ENCODE measurements at regions not wholly inside any gene's neighbourhood (a gene's known extent, or its start where the extent isn't known, plus 50 kb on each side); places are given as distances from the start of the nearest gene placed in this dataset.
"Not testable (repeated sequence)": the region's sequence is repeated elsewhere in the genome, so short reads cannot be mapped to it uniquely, and the experiment has no call there.

DNA sequence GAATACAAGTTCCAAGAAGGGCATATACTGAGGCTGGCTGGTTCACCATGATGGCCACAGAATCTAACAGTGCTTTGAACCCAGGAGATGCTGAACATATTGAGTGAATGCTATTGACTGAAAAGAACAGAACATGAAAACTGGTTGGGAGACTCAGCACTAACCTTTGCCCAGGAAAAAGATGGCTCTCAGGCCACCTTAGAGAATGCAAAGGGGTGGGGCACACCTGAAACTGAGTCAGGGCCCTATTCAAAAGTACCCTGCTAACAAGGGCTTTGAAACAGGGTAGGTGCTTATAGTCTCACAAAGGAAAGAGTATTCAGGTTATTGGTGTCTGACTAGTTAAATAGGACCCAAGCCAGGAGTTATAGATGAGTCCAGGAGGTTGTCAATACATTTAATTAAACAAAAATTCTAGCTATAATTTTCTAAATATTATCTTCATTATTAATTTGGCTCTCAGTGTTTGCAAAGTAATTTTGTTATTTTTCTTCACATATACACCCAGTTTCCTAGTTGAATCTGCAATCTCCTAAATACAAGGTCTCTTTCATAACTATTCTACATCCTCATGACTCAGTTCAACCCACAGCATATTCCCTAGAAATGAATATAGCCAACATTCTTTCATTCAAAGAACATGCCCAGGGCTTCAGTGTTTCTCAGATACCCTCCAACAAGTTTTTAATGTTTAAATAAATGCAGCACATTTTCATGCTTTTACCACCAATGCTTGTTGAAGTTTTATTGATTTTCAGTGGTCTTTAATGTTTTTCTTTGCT lies 144.2 kb upstream of the RAPGEF2 start:
- no peak for DNase-seq
- in situ Hi-C loops (cut with HindIII; ENCODE audit: low pct_ligation_motif_present, low pct_unique_long_range_greater_than_20kb, low sequenced_read_pairs) = no loop called here

DNA sequence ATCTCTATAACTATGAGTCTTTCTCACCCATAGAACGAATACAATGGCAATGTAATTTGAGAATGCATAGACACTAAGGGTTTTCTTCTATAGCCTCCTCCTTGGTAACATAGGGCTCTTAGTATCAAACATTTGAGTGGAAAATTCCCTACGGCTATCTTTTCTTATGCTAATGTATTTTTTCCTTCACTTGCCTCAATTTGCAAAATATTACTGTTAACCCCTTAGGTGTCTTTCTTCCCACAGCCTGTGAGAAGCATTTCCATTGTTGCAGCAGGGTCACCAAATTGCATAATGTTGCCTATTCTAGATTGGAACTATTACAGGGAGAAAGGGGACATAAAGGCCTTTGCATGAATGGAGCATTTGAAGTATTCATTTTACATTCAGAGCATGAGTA lies 140.5 kb upstream of the RAPGEF2 start:
- DNase-seq = no peak
- in situ Hi-C loops (cut with HindIII; ENCODE audit: low pct_ligation_motif_present, low pct_unique_long_range_greater_than_20kb, low sequenced_read_pairs) = no loop called here

- in situ Hi-C loops (cut with HindIII; ENCODE audit: low pct_ligation_motif_present, low pct_unique_long_range_greater_than_20kb, low sequenced_read_pairs); DNase-seq: not testable (repeated sequence)
Measured at GRCh38 chr4:158963282-158963681, 139.6 kb upstream of the RAPGEF2 start.

GRCh38 chr4:158964114-158964727 lies 138.7 kb upstream of the RAPGEF2 start:
- in situ Hi-C loops (cut with HindIII; ENCODE audit: low pct_ligation_motif_present, low pct_unique_long_range_greater_than_20kb, low sequenced_read_pairs) = no loop called here
- no peak for DNase-seq

- in situ Hi-C loops (cut with HindIII; ENCODE audit: low pct_ligation_motif_present, low pct_unique_long_range_greater_than_20kb, low sequenced_read_pairs) = no loop called here
- DNase-seq = no peak
Measured at GRCh38 chr4:158964728-158965124, 138.2 kb upstream of the RAPGEF2 start.

GRCh38 chr4:158965226-158965625 lies 137.7 kb upstream of the RAPGEF2 start:
- in situ Hi-C loops (cut with HindIII; ENCODE audit: low pct_ligation_motif_present, low pct_unique_long_range_greater_than_20kb, low sequenced_read_pairs) = no loop called here
- no peak for DNase-seq

DNA sequence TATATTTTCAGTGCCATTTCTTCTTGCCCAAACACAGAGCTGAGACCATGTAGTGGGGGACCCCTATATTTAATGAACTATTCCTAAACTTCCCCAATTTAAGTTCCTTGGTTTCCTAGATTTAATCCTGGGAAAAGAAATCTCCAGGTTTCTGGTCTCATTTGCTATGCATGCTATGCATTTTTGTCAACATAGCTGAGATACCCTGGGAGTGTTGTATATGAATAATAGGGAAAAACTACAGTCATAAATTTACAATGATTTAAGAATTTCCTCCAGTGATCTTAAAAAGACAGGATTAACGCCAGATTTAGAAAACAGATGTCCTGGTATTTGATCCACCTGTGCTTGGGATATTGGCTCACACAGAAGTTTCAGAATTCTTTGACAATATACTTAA lies 136.8 kb upstream of the RAPGEF2 start:
- no peak for DNase-seq
- in situ Hi-C loops (cut with HindIII; ENCODE audit: low pct_ligation_motif_present, low pct_unique_long_range_greater_than_20kb, low sequenced_read_pairs) = no loop called here

DNA sequence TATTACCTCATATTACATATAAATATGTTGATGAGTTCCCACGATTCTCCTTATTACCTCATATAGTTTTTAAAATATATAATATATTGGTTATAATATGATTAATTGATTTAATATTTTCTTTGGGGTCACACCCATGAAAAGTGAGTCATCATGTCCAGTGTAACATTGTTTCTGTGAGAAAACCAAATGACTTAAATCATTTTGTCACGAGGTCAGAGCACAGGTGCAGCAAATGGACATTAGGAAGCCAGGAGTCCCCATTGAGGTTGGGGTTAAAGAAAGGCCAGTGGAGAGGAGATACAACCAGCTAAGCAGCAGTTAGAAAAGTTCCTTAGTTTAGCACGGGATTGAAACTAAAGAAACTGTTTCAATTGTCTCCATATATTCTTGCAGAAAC lies 133.9 kb upstream of the RAPGEF2 start:
- DNase-seq = no peak
- in situ Hi-C loops (cut with HindIII; ENCODE audit: low pct_ligation_motif_present, low pct_unique_long_range_greater_than_20kb, low sequenced_read_pairs) = no loop called here

DNA sequence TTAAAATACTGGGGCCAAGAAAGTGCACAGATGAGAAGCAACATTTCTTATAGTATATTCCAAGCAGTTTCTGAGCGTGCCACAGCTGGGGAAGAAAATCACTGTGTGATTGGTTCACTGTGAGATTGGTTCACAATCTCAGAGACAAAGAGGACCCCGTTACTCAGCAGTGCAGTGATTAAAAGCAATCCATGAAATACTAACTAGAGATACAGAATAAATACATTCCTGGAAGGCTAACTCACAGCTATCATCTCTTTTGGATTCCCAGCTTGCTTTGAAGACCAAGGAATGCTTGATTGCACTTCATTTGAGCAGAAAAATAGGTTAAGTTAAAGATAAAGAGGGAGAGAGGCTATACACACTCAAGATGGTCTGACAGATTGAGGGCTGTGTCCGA lies 132.1 kb upstream of the RAPGEF2 start:
- in situ Hi-C loops (cut with HindIII; ENCODE audit: low pct_ligation_motif_present, low pct_unique_long_range_greater_than_20kb, low sequenced_read_pairs) = no loop called here
- no peak for DNase-seq

- in situ Hi-C loops (cut with HindIII; ENCODE audit: low pct_ligation_motif_present, low pct_unique_long_range_greater_than_20kb, low sequenced_read_pairs) = not testable (repeated sequence)
Measured at GRCh38 chr4:158974438-158974837, 128.4 kb upstream of the RAPGEF2 start.

DNA sequence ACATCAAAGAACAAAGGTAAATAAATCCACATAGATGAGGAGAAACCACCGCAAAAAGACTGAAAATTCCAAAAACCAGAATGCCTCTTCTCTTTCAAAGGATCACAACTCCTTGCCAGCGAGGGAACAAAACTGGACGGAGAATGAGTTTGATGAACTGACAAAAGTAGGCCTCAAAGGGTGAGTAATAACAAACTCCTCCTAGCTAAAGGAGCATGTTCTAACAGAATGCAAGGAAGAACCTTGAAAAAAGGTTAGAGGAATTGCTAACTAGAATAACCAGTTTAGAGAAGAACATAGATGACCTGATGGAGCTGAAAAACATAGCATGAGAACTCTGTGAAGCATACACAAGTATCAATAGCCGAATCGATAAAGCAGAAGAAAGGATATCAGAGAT lies 122.2 kb upstream of the RAPGEF2 start:
- in situ Hi-C loops (cut with HindIII; ENCODE audit: low pct_ligation_motif_present, low pct_unique_long_range_greater_than_20kb, low sequenced_read_pairs) = not testable (repeated sequence)

More at GRCh38 chr4:158974438-158974837, 128.4 kb upstream of the RAPGEF2 start:
- not testable (repeated sequence) for DNase-seq

GRCh38 chr4:158991534-158992155 lies 111.2 kb upstream of the RAPGEF2 start:
- in situ Hi-C loops (cut with HindIII; ENCODE audit: low pct_ligation_motif_present, low pct_unique_long_range_greater_than_20kb, low sequenced_read_pairs) = no loop called here
- no peak for DNase-seq

More for the DNA sequence above, 122.2 kb upstream of the RAPGEF2 start:
- not testable (repeated sequence) for DNase-seq

DNA sequence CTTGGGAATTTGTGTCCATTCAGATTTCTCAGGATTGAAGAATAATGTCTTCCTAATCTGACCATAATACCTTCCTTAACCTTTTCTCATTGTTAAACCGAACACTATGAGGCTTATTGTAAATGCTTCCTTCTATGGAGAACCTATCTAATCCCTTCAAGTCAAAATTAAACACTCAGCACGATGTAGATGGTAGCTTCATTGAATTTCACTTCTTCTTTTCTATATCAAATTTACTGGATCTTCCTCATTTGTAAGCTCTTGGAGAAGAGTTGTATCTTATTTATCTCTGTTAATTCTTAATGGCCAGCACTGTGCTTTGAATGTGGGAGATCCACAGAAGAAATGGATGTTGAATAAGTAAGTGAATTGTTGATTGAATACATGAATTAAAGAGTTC lies 109.0 kb upstream of the RAPGEF2 start:
- no peak for DNase-seq
- in situ Hi-C loops (cut with HindIII; ENCODE audit: low pct_ligation_motif_present, low pct_unique_long_range_greater_than_20kb, low sequenced_read_pairs) = no loop called here

GRCh38 chr4:158995040-158995439 lies 107.8 kb upstream of the RAPGEF2 start:
- in situ Hi-C loops (cut with HindIII; ENCODE audit: low pct_ligation_motif_present, low pct_unique_long_range_greater_than_20kb, low sequenced_read_pairs) = no loop called here
- DNase-seq = no peak

DNA sequence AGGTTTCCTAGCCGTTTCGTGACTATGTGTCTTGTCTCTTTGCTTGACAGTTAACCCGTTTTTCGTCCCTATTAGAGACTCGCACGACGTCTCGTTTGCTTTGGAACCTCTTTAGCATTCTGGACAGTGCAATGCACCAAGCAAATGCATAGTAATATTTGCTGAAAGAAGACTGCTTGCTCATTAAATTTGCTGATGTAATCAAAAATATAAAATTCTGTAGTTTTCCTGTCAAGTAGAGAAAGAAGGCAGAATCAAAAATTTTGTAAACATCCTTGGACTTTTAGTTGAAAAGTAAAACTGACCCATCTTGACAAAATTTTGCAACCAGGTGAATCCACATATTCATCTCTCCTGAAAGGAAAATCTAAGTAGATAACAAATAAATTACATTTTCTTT lies 106.9 kb upstream of the RAPGEF2 start:
- no peak for DNase-seq
- in situ Hi-C loops (cut with HindIII; ENCODE audit: low pct_ligation_motif_present, low pct_unique_long_range_greater_than_20kb, low sequenced_read_pairs) = no loop called here

DNA sequence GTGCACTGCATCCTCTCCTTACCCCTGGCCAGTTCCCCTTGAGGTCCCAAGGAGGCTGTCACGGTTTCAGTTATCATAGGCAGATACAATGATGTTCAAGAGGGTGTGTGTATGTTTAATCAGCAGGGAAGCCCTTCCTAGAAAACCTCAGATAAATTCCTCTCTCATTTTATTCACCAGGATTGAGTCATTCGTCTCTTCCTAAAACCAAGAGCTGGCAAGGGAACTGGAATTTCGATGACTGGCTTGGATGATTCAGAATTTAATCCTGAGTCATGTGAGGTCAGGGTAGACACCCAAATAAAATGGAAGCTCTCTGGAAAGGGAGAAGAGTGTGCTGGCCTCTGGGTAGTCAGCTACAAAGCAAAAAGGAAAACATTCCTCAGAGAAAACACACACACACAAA lies 106.2 kb upstream of the RAPGEF2 start:
- in situ Hi-C loops (cut with HindIII; ENCODE audit: low pct_ligation_motif_present, low pct_unique_long_range_greater_than_20kb, low sequenced_read_pairs) = no loop called here
- peak; percentile 97 for DNase-seq

GRCh38 chr4:158997660-158998349 lies 105.1 kb upstream of the RAPGEF2 start:
- DNase-seq = no peak
- in situ Hi-C loops (cut with HindIII; ENCODE audit: low pct_ligation_motif_present, low pct_unique_long_range_greater_than_20kb, low sequenced_read_pairs) = no loop called here

- in situ Hi-C loops (cut with HindIII; ENCODE audit: low pct_ligation_motif_present, low pct_unique_long_range_greater_than_20kb, low sequenced_read_pairs) = no loop called here
- peak; percentile 6 for DNase-seq
Measured at GRCh38 chr4:158998624-158999023, 104.3 kb upstream of the RAPGEF2 start.

DNA sequence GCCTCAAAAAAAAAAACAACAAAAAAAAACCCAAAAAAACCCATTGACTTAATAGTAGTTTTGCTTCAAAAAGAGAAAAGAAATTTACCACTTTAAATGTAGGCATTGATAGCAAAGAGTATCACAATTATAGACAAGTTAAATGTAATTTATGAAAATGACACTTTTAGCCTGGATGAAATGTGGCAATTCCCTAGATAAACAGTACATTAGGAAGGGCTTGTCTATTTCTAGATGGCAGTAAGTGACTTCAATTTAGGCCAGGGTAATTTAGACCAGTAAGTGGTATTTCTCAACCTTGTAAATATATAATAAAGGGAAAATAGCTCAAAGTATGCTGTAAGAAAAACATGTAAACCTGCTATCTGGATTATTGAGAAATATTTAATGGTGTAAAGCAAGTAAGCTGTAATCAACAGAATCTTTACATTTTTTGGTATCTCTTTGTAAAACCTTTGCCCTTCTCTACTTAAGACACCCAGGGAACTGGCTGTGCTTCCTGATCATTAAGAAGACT lies 103.7 kb upstream of the RAPGEF2 start:
- DNase-seq = no peak
- in situ Hi-C loops (cut with HindIII; ENCODE audit: low pct_ligation_motif_present, low pct_unique_long_range_greater_than_20kb, low sequenced_read_pairs) = no loop called here
